ENCODE measurements at regions not wholly inside any gene's neighbourhood (a gene's known extent, or its start where the extent isn't known, plus 50 kb on each side); places are given as distances from the start of the nearest gene placed in this dataset.
"Not testable (repeated sequence)": the region's sequence is repeated elsewhere in the genome, so short reads cannot be mapped to it uniquely, and the experiment has no call there.

GRCh38 chr13:65104436-65104835 is 2125.7 kb downstream of the PCDH9 start:
- DNase-seq: not testable (repeated sequence)

DNA sequence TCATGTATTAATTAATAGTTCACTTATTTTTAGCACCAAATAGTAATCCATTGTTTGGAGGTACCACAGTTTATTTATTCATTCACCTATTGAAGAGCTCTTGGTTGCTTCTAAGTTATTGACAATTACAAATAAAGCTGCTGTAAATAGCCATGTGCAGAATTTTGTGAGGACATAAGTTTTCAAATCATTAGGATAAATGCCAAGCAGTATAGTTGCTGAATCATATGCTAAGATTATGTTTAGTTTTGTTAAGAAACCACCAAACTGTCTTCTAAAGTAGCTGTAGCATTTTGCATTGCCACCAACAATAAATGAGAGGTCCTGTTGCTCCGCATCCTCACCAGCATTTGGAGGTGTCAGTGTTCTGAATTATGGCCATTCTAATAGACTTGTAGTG is 2126.8 kb downstream of the PCDH9 start:
- no peak for DNase-seq

- no peak for DNase-seq
Measured at GRCh38 chr13:65095161-65096082, 2134.7 kb downstream of the PCDH9 start.

DNA sequence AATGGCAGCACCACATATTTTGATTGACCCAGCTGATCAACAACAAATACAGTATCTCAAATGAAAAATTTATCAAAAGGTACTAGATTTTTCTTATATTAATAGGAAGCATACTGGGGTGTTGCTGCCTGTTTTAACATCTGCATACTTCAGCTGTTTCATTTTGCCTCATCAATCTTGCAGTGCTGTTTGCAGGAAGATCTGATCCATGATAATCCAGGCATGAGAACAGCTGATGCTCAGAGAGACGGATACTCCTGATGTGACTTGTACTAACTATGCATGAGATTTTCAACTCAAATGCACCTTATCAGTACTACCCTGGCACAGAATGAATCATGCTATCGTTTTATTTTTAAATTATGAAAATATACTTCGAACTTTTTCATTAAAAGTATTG is 2136.8 kb downstream of the PCDH9 start:
- DNase-seq: no peak

DNA sequence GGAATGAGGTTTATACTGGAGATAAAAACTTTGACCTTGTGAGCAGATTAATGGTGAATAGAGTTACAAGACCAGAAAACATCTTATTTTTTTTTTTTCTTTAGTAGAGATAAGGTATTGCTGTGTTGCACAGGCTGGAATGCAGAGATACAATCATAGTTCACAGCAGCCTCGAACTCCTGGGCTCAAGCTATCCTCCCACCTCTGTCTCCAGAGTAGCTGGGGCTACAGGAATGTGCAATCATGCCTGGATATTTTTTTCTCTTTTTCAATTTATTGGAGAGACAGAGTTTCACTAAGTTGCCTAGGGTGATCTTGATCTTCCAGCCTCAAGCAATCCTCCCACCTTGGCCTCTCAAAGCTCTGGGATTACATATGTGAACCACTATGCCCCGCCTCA is 2139.1 kb downstream of the PCDH9 start:
- DNase-seq: no peak

DNA sequence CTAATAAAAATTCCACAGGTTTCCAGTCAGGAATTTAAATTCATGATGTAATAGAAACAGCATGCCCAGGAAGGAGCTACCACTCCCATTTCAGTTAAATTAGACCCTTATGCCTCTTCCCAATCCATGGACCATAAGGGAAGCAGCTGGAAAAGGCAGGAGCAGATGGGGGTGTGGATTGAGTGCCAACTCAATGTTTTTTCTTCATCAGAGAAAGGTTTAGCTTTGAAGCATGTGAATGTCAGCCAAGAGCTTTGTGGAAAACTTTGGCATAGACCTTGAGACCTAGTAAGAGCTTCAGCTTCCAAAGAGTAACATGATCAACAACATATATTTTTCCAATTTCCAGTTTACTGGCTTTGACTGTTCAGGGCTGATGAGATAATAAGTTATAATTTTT is 2139.9 kb downstream of the PCDH9 start:
- DNase-seq: no peak

GRCh38 chr13:65088906-65089305 is 2141.2 kb downstream of the PCDH9 start:
- no peak for DNase-seq

DNA sequence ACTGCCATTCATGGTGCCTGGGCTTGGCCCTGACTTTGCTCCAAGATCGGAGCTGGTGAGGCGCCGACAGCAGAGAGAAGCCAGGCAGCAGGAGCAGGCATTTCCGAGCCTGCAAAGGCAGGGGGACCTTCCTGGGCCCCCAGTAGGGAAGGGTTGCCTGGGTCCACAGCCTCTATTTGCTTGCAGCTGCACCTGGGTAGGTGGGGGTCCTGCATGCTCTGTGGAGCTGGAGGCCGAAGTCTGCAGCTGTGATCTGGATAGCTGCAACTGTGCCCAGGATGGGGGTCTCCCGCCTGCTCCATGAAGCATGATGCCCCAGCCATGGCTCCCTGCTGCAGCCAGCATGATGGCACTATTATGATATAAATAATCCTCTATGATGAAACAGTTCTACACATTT is 2144.2 kb downstream of the PCDH9 start:
- DNase-seq: no peak

- DNase-seq: no peak
Measured at GRCh38 chr13:65074248-65074647, 2155.9 kb downstream of the PCDH9 start.

DNA sequence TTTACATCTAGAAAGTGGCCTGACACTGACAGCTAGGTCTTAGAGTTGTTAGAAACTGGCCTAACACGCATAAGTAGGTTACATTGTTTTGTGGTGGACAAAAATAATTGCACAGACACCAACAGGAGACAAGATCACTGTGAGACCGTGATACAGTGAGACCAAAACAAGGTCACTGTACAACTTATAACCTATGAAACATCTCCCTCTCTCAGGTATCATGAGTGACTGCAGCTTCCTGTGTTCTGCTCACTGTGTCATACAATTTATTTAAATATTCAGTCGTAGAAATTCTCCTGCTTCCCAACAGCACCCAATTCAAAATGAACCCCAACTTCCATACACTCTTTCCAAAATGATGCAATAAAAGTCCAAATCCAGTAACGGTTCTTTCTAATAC is 2165.2 kb downstream of the PCDH9 start:
- DNase-seq: no peak

DNA sequence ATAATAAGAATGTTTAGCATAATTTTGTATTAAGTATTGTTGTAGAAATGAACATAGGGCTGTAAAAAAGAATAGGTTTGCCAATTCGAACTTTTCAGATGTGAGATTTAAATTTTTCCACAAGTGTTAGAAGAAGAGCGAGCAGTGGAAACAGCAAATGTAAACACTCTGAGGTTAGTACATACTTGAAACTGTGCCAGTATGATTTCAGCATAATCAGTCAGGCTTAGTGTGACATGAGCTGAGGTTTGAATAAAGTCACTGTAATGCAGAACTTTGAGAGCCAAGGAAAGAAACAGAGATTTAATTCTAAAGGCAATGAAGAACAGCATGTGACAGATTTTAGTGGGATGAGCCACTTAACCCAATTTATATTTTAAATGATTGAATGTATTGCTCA is 2166.4 kb downstream of the PCDH9 start:
- DNase-seq: no peak

- no peak for DNase-seq
Measured at GRCh38 chr13:65057986-65058385, 2172.2 kb downstream of the PCDH9 start.

DNA sequence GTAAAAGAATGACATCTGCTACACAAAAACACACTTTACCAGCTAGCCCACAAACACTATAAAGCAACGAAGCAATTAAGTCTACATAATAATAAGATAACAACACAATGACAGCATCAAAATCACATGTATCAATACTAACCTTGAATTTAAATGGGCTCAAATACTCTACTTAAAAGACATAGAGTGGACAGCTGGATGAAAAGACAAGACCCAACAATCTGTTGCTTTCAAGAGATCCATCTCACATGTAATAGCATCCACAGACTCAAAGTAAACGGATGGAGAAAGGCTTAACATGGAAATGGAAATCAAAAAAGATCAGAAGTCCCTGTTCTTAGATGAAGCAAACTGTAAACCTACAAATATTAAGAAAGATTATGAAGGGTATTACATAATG is 2175.9 kb downstream of the PCDH9 start:
- no peak for DNase-seq

GRCh38 chr13:65036999-65037398 is 2193.1 kb downstream of the PCDH9 start:
- DNase-seq: no peak

- no peak for DNase-seq
Measured at GRCh38 chr13:65035302-65035701, 2194.8 kb downstream of the PCDH9 start.

GRCh38 chr13:65034266-65034665 is 2195.9 kb downstream of the PCDH9 start:
- no peak for DNase-seq

DNA sequence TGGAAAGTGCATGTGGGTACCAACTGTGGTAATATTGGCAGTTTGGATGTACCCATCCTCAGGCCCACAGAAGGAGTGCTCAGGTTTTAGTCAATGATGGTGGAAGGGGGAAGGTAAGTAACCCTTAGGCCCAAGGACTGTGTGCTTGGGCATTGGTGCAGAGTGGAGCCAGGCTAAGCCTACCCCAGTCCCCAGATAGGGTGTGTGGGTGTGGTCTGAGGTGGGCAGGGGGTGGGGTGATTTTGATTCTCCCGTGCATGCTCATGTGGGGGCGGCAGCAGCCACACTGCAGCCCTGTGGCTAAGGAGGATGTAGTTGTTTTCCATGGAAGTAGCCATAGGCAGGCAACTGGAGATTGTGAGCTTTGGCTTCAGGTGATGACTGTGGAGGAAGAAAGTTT is 2197.3 kb downstream of the PCDH9 start:
- no peak for DNase-seq

GRCh38 chr13:65028101-65028500 is 2202.0 kb downstream of the PCDH9 start:
- no peak for DNase-seq

GRCh38 chr13:65026505-65026904 is 2203.6 kb downstream of the PCDH9 start:
- DNase-seq: no peak

DNA sequence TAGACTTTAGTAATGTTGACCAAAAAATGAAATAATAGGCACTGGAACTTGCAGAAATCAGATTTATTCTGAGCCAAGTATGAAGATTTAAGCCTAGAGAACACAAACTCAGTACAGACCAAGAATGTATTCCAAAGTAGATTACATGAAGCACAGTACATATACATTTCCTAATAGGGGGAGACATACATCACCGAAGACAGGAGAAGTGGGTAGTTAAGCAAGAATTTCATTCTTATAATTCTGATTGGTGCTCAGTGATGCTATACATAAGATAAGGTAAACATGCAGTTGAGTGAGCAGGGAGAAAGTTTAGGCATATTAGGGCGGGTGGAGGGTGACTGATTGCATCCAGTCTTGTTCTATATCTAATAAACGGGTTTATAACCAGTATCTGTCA is 2218.8 kb downstream of the PCDH9 start:
- DNase-seq: no peak

- no peak for DNase-seq
Measured at GRCh38 chr13:64997438-64997837, 2232.7 kb downstream of the PCDH9 start.

- peak in 2 of 4 experiments; percentile 2 to 17 for DNase-seq
Measured at GRCh38 chr13:64993514-64994164, 2236.5 kb downstream of the PCDH9 start.

DNA sequence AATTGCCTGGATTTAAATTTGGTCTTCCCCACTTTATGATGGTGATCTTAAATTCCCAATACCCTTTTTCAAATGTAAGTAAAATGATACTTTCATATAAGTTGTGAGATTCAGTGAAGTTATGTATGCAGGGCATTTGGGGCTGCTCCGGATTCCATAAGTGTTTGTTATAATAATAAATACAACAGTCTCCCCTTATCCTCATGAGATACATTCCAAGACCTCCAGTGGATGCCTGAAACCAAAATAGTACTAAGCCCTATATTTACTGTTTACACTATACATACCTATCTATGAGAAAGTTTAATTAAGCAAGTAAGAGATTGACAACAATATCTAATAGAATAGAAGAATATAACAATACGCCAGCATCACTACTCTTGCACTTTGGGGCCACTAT is 2237.8 kb downstream of the PCDH9 start:
- no peak for DNase-seq

- no peak for DNase-seq
Measured at GRCh38 chr13:64985075-64985474, 2245.1 kb downstream of the PCDH9 start.

All from suppressor macrophage (primary cell).